ENCODE measurements at regions not wholly inside any gene's neighbourhood (a gene's known extent, or its start where the extent isn't known, plus 50 kb on each side); places are given as distances from the start of the nearest gene placed in this dataset.

- Histone ChIP-seq H3K4me1 (peaks cover 0 to 2% (median 0%) of the 10 kb centered on the region in 4 donors), H3K4me3 (no peak overlapping the region), H3K27ac (replicated peaks in 1 of 4) (no peak overlapping the region), H3K36me3 (no peaks in the 10 kb centered on the region), H3K27me3 (no peaks in the 10 kb centered on the region), H3K9me3 (no peaks in the 10 kb centered on the region)
- 100% methylated on average over 1 of the region's 1 CpG for WGBS
- no peak for DNase-seq (ENCODE audit: extremely low spot score)
- intact Hi-C loops (cut with DNase I), result no loop called here
- no peak for TF ChIP-seq POLR2A (IDR thresholded peaks at IDR 0.05; ENCODE audit: low read depth)
- TF ChIP-seq EP300 (IDR thresholded peaks at IDR 0.05), result no peak
- no peak for TF ChIP-seq POLR2AphosphoS5 (IDR thresholded peaks at IDR 0.05)
- no peak for TF ChIP-seq CTCF (IDR thresholded peaks at IDR 0.05)
These were observed 101.6 kb downstream of the ARL6IP6 start for GRCh38 chr2:152820048-152820447.

- no peak for DNase-seq (ENCODE audit: extremely low spot score)
- Histone ChIP-seq H3K27me3 (no peaks in the 10 kb centered on the region), H3K4me1 (no peaks in the 10 kb centered on the region), H3K27ac (replicated peaks in 1 of 4) (no peak overlapping the region), H3K36me3 (no peaks in the 10 kb centered on the region), H3K9me3 (peaks cover 0 to 13% (median 6%) of the 10 kb centered on the region in 4 donors), H3K4me3 (no peak overlapping the region)
- intact Hi-C loops (cut with DNase I), result no loop called here
- 84% methylated on average over 3 of the region's 3 CpGs for WGBS
- no peak for TF ChIP-seq POLR2AphosphoS5 (IDR thresholded peaks at IDR 0.05)
These were observed 97.3 kb downstream of the ARL6IP6 start for GRCh38 chr2:152815634-152816257.

- Histone ChIP-seq H3K4me3 (no peak overlapping the region), H3K27ac (replicated peaks in 1 of 4) (no peak overlapping the region), H3K27me3 (no peaks in the 10 kb centered on the region), H3K9me3 (peaks cover 0 to 13% (median 6%) of the 10 kb centered on the region in 4 donors), H3K36me3 (no peaks in the 10 kb centered on the region), H3K4me1 (no peaks in the 10 kb centered on the region)
- intact Hi-C loops (cut with DNase I), result no loop called here
- no peak for DNase-seq (ENCODE audit: extremely low spot score)
- 66% methylated on average over 5 of the region's 5 CpGs for WGBS
- no peak for TF ChIP-seq EP300 (IDR thresholded peaks at IDR 0.05)
- TF ChIP-seq POLR2AphosphoS5 (IDR thresholded peaks at IDR 0.05), result no peak
- TF ChIP-seq CTCF (IDR thresholded peaks at IDR 0.05), result no peak
- no peak for TF ChIP-seq POLR2A (IDR thresholded peaks at IDR 0.05; ENCODE audit: low read depth)
These were observed 96.1 kb downstream of the ARL6IP6 start for GRCh38 chr2:152814475-152815030.

- H3K27me3 ChIP-seq, result no peaks in the 10 kb centered on the region
- intact Hi-C loops (cut with DNase I), result no loop called here
- no peak for DNase-seq (ENCODE audit: extremely low spot score)
These were observed 94.9 kb downstream of the ARL6IP6 start for GRCh38 chr2:152813351-152813750.

More at GRCh38 chr2:152813351-152813750, 94.9 kb downstream of the ARL6IP6 start:
- Histone ChIP-seq H3K4me3 (no peak overlapping the region), H3K27ac (replicated peaks in 1 of 4) (no peak overlapping the region), H3K36me3 (no peaks in the 10 kb centered on the region), H3K4me1 (no peaks in the 10 kb centered on the region), H3K9me3 (peaks cover 0 to 13% (median 6%) of the 10 kb centered on the region in 4 donors)
- no peak for TF ChIP-seq POLR2AphosphoS5 (IDR thresholded peaks at IDR 0.05)
- no peak for TF ChIP-seq EP300 (IDR thresholded peaks at IDR 0.05)
- TF ChIP-seq POLR2A (IDR thresholded peaks at IDR 0.05; ENCODE audit: low read depth), result no peak
- no peak for TF ChIP-seq CTCF (IDR thresholded peaks at IDR 0.05)

Small RNA genes lying in the stretch of these regions (small RNA-seq; reads per million reads assigned to genes)
- gene AC009969.1 (0 reads per million in 3 donors), gene AC079150.2 (0 reads per million in 3 donors)
